ENCODE measurements at regions not wholly inside any gene's neighbourhood (a gene's known extent, or its start where the extent isn't known, plus 50 kb on each side); places are given as distances from the start of the nearest gene placed in this dataset.

GRCh38 chr11:133711545-133711944 is 133.8 kb downstream of the SPATA19 start:
- H3K27ac ChIP-seq = no peak overlapping the region
- intact Hi-C loops (cut with DNase I; ENCODE audit: low total_unique reads) = no loop called here
- TF ChIP-seq CTCF (IDR thresholded peaks at IDR 0.05) = no peak
- no peak overlapping the region for H3K4me3 ChIP-seq
- no peaks in the 10 kb centered on the region for H3K4me1 ChIP-seq
- H3K36me3 ChIP-seq = no peaks in the 10 kb centered on the region
- H3K9me3 ChIP-seq = no peaks in the 10 kb centered on the region
- no peak for DNase-seq
- peaks cover 0 to 3% of the 10 kb centered on the region in 2 donors for H3K27me3 ChIP-seq

GRCh38 chr11:133710681-133711240 is 134.6 kb downstream of the SPATA19 start:
- intact Hi-C loops (cut with DNase I; ENCODE audit: low total_unique reads) = no loop called here
- H3K27ac ChIP-seq = no peak overlapping the region
- H3K36me3 ChIP-seq = no peaks in the 10 kb centered on the region
- TF ChIP-seq CTCF (IDR thresholded peaks at IDR 0.05) = no peak
- no peak for DNase-seq
- no peak overlapping the region for H3K4me3 ChIP-seq
- H3K27me3 ChIP-seq = peaks cover 0 to 3% of the 10 kb centered on the region in 2 donors
- no peaks in the 10 kb centered on the region for H3K4me1 ChIP-seq
- no peaks in the 10 kb centered on the region for H3K9me3 ChIP-seq

- no peaks in the 10 kb centered on the region for H3K9me3 ChIP-seq
- intact Hi-C loops (cut with DNase I; ENCODE audit: low total_unique reads) = no loop called here
- no peak overlapping the region for H3K27ac ChIP-seq
- TF ChIP-seq CTCF (IDR thresholded peaks at IDR 0.05) = no peak
- H3K36me3 ChIP-seq = no peaks in the 10 kb centered on the region
- DNase-seq = no peak
- no peak overlapping the region for H3K4me3 ChIP-seq
- peaks cover 0 to 3% of the 10 kb centered on the region in 2 donors for H3K27me3 ChIP-seq
- no peaks in the 10 kb centered on the region for H3K4me1 ChIP-seq
Measured at GRCh38 chr11:133710241-133710640, 135.1 kb downstream of the SPATA19 start.

- Histone ChIP-seq H3K4me3 (no peak overlapping the region), H3K9me3 (no peaks in the 10 kb centered on the region), H3K4me1 (no peaks in the 10 kb centered on the region), H3K27ac (no peak overlapping the region), H3K36me3 (no peaks in the 10 kb centered on the region), H3K27me3 (peaks cover 0 to 3% of the 10 kb centered on the region in 2 donors)
- no peak for TF ChIP-seq CTCF (IDR thresholded peaks at IDR 0.05)
- DNase-seq = no peak
- intact Hi-C loops (cut with DNase I; ENCODE audit: low total_unique reads) = no loop called here
Measured at GRCh38 chr11:133708547-133709051, 136.7 kb downstream of the SPATA19 start.

- no peak for TF ChIP-seq CTCF (IDR thresholded peaks at IDR 0.05)
- H3K27me3 ChIP-seq = peaks cover 0 to 3% of the 10 kb centered on the region in 2 donors
- intact Hi-C loops (cut with DNase I; ENCODE audit: low total_unique reads) = no loop called here
- no peaks in the 10 kb centered on the region for H3K9me3 ChIP-seq
- H3K36me3 ChIP-seq = no peaks in the 10 kb centered on the region
- no peak overlapping the region for H3K4me3 ChIP-seq
- H3K27ac ChIP-seq = no peak overlapping the region
- H3K4me1 ChIP-seq = no peaks in the 10 kb centered on the region
- DNase-seq = no peak
Measured at GRCh38 chr11:133706925-133707794, 138.2 kb downstream of the SPATA19 start.

All from tibial artery (tissue), 4 donors.